LNCAP (cell line): ENCODE measurements at regions not wholly inside any gene's neighbourhood (a gene's known extent, or its start where the extent isn't known, plus 50 kb on each side); places are given as distances from the start of the nearest gene placed in this dataset.

Source experiments
- TF ChIP-seq, protein P1 (sequence below): fragments of 450-650 bp; IDR thresholded peaks from 2 replicates; pipeline ENCODE4 v1.5.1; 2017; ENCODE audit warnings: mild to moderate bottlenecking

DNA sequence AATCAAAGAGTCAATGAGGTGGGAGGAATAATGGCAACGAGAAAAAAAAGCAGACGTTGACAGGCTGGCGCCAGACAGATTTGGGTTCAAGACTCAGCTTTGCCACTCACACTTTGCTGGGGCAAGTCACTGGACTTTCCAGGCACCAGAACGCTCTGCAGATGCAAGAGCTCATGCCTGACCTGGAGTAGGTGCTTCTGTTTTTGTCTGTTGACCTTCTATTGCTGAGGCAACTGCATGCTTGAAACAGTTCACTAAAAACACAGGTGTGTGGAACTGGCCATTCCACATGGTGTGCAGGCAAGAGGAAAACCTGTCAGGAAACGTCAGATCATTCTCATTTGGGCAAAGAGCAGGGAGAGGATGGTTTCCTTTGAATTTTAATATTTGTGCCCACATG lies 161.2 kb upstream of the SMIM23 start:
- TF ChIP-seq, protein P1, sequence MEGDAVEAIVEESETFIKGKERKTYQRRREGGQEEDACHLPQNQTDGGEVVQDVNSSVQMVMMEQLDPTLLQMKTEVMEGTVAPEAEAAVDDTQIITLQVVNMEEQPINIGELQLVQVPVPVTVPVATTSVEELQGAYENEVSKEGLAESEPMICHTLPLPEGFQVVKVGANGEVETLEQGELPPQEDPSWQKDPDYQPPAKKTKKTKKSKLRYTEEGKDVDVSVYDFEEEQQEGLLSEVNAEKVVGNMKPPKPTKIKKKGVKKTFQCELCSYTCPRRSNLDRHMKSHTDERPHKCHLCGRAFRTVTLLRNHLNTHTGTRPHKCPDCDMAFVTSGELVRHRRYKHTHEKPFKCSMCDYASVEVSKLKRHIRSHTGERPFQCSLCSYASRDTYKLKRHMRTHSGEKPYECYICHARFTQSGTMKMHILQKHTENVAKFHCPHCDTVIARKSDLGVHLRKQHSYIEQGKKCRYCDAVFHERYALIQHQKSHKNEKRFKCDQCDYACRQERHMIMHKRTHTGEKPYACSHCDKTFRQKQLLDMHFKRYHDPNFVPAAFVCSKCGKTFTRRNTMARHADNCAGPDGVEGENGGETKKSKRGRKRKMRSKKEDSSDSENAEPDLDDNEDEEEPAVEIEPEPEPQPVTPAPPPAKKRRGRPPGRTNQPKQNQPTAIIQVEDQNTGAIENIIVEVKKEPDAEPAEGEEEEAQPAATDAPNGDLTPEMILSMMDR: no peak

DNA sequence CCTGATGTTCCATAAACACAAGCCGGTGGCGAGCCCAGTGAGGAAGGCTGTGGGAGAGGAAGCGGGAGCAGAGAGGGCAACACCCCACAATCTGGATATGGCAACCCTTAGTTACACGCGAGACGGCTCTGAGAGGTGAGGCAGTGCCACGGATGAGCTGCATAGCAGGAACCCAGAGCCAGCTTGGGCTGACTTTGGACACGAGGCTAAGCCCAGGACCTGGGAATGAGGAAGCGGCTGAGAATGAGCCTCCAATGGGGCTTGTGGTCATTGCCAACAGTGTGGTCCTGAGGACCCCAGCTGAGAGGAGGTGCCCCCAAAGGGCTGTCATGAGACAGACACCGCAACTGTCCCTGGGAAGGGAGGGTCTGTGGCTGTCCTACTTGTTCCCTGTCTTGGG lies 160.0 kb upstream of the SMIM23 start:
- TF ChIP-seq, protein P1: no peak

- TF ChIP-seq, protein P1: no peak
Measured at GRCh38 chr5:171627936-171628632, 157.5 kb upstream of the SMIM23 start.

- TF ChIP-seq, protein P1: no peak
Measured at GRCh38 chr5:171628633-171628974, 157.0 kb upstream of the SMIM23 start.

GRCh38 chr5:171629221-171629620 lies 156.4 kb upstream of the SMIM23 start:
- TF ChIP-seq, protein P1: no peak

- TF ChIP-seq, protein P1: peak; percentile 52
Measured at GRCh38 chr5:171629628-171630349, 155.8 kb upstream of the SMIM23 start.

DNA sequence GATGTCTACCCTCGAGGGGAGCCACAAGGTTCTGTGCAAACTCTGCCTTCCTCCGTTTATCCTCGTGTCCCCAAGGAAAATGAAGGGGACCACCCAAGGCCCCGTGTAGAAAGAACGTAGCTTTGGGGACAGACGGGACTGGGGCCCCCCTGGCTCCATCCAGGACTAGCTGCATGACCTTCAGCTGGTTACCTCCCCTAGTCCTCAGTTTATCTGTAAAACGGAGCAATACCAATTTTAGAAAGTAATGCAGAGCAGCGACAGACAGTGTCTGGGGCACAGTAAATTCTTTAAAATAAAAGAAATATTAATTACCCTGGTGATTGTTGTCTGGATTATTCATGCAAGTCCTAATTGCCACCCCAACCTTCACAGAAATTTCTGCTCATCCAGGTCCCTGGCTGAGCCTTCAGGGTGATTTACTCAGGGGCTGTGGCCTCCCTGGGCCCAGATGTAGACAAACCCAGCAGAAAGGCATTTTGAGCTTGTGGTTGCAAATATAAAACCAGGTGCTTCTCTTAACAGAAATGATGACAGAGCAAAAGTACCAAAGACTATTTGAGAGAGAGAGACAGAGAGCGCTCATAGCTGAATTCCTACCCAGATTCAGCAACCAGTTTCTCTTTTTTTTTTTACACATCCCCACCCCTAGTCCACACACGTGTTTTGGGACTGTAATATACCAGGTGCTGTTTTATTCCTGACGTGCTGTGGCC lies 155.1 kb upstream of the SMIM23 start:
- TF ChIP-seq, protein P1: no peak
